Loucy (cell line): ENCODE measurements at regions not wholly inside any gene's neighbourhood (a gene's known extent, or its start where the extent isn't known, plus 50 kb on each side); places are given as distances from the start of the nearest gene placed in this dataset.

ENCODE experiments used
- H2AFZ ChIP-seq: fragments of 200-600 bp; sonication (generic); 2 replicates; pipeline ENCODE4 v1.6.0; 2016; ENCODE audit warnings: antibody characterized with exemption, mild to moderate bottlenecking, low read length, moderate library complexity
- H3F3A ChIP-seq: fragments of 200-600 bp; 2 replicates; pipeline ENCODE4 v1.6.0; 2016; ENCODE audit warnings: antibody characterized with exemption, low read depth, mild to moderate bottlenecking
- H3K27me3 ChIP-seq: fragments of 200-600 bp; sonication (generic); 2 replicates; pipeline ENCODE4 v1.6.1; 2014; ENCODE audit warnings: low read length, mild to moderate bottlenecking; ENCODE audit not compliant: insufficient read depth, poor library complexity, severe bottlenecking
- H3K36me3 ChIP-seq: fragments of 200-600 bp; sonication (generic); 2 replicates; pipeline ENCODE4 v1.6.1; 2016; ENCODE audit warnings: low read length; ENCODE audit not compliant: insufficient read depth
- H3K4me1 ChIP-seq: fragments of 200-600 bp; sonication (generic); 2 replicates; pipeline ENCODE4 v1.5.1; 2014; ENCODE audit warnings: low read length, mild to moderate bottlenecking; ENCODE audit not compliant: insufficient read depth, poor library complexity, severe bottlenecking
- H3K4me2 ChIP-seq: fragments of 200-600 bp; sonication (generic); 2 replicates; pipeline ENCODE4 v1.6.0; 2014; ENCODE audit warnings: antibody characterized with exemption, low read length, low read depth, mild to moderate bottlenecking; ENCODE audit not compliant: poor library complexity, severe bottlenecking
- H3K4me3 ChIP-seq: fragments of 200-600 bp; sonication (generic); 2 replicates; pipeline ENCODE4 v1.5.1; 2014; ENCODE audit warnings: low read length, mild to moderate bottlenecking, mixed read lengths; ENCODE audit not compliant: poor library complexity, severe bottlenecking
- H3K79me2 ChIP-seq: fragments of 200-600 bp; sonication (generic); 2 replicates; pipeline ENCODE4 v1.6.1; 2014; ENCODE audit warnings: low read length; ENCODE audit not compliant: insufficient read depth
- H3K9ac ChIP-seq: fragments of 200-600 bp; sonication (generic); 2 replicates; pipeline ENCODE4 v1.6.0; 2014; ENCODE audit warnings: mild to moderate bottlenecking, low read depth, low read length, moderate library complexity; ENCODE audit not compliant: poor library complexity, severe bottlenecking
- H3K9me2 ChIP-seq: fragments of 200-600 bp; sonication (generic); replicated peaks from 2 replicates; pipeline ENCODE4 v1.6.1; 2016; ENCODE audit warnings: low read depth, low read length, mixed read lengths
- H3K9me3 ChIP-seq: fragments of 200-600 bp; sonication (generic); 2 replicates; pipeline ENCODE4 v1.6.1; 2014; ENCODE audit warnings: mild to moderate bottlenecking, antibody characterized with exemption, low read length, low read depth; ENCODE audit not compliant: insufficient read depth
- H4K20me1 ChIP-seq: fragments of 200-600 bp; sonication (generic); 2 replicates; pipeline ENCODE4 v1.6.0; 2014; ENCODE audit warnings: antibody characterized with exemption, low read length, mild to moderate bottlenecking; ENCODE audit not compliant: insufficient read depth, poor library complexity, severe bottlenecking
- EZH2phosphoT487 ChIP-seq: fragments of 200-600 bp; IDR thresholded peaks from 2 replicates; pipeline ENCODE4 v1.6.1; 2018; ENCODE audit warnings: antibody characterized with exemption, mild to moderate bottlenecking, moderate library complexity, borderline replicate concordance
- TF ChIP-seq, protein P1 (sequence below): fragments of 200-600 bp; sonication (generic); conservative IDR thresholded peaks from 2 replicates; pipeline ENCODE4 v1.5.1; 2014; ENCODE audit warnings: mild to moderate bottlenecking, antibody characterized with exemption, low read length

DNA sequence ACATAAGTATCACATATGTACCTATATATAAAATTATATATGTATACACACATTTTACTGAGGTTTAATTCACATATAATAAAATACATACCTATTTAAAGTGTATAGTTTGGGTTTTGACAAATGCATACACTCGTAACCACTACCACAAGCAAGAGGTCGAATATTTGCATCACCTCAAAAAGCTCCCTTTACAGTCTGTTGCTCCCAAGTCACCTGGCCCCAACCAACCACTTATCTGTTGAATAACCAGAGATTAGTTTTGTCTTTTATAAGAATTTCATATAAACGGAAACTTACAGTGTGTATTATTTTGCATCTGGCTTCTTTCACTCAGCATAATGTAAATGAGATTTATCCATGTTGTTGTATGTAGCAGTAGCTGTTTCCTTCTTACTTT is 218.9 kb downstream of the MAT2B start:
- no peaks in the 10 kb centered on the region for H3K79me2 ChIP-seq
- TF ChIP-seq, protein P1, sequence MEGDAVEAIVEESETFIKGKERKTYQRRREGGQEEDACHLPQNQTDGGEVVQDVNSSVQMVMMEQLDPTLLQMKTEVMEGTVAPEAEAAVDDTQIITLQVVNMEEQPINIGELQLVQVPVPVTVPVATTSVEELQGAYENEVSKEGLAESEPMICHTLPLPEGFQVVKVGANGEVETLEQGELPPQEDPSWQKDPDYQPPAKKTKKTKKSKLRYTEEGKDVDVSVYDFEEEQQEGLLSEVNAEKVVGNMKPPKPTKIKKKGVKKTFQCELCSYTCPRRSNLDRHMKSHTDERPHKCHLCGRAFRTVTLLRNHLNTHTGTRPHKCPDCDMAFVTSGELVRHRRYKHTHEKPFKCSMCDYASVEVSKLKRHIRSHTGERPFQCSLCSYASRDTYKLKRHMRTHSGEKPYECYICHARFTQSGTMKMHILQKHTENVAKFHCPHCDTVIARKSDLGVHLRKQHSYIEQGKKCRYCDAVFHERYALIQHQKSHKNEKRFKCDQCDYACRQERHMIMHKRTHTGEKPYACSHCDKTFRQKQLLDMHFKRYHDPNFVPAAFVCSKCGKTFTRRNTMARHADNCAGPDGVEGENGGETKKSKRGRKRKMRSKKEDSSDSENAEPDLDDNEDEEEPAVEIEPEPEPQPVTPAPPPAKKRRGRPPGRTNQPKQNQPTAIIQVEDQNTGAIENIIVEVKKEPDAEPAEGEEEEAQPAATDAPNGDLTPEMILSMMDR, result no peak
- TF ChIP-seq EZH2phosphoT487, result no peak
- no peaks in the 10 kb centered on the region for H3F3A ChIP-seq
- no peaks in the 10 kb centered on the region for H3K9me2 ChIP-seq
- H3K4me1 ChIP-seq, result no peaks in the 10 kb centered on the region
- no peaks in the 10 kb centered on the region for H3K27me3 ChIP-seq
- no peak overlapping the region for H3K4me3 ChIP-seq
- H3K36me3 ChIP-seq, result no peaks in the 10 kb centered on the region
- H2AFZ ChIP-seq, result no peak overlapping the region
- H4K20me1 ChIP-seq, result no peaks in the 10 kb centered on the region
- no peaks in the 10 kb centered on the region for H3K9me3 ChIP-seq
- no peak overlapping the region for H3K9ac ChIP-seq
- H3K4me2 ChIP-seq, result no peak overlapping the region

DNA sequence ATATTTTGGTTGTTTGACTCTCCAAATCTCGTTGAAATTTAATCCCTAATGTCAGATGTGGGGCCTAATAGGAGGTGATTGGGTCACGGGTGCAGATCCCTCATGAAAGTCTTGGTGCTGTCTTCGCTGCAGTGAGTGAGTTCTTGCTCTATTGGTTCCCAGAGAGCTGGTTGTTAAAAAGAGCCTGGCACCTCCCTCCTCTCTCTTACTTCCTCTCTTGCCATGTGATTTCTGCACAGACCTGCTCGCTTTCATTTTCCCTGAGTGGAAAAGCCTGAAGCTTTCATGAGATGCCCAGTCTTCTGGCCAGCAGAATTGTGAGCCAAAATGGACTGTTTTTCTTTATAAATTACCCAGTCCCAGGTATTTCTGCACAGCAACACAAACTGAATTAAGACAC is 221.6 kb downstream of the MAT2B start:
- Histone ChIP-seq H3K4me2 (no peak overlapping the region), H3K4me3 (no peak overlapping the region), H3K36me3 (no peaks in the 10 kb centered on the region), H3K9ac (no peak overlapping the region), H3K27me3 (no peaks in the 10 kb centered on the region), H3K9me3 (no peaks in the 10 kb centered on the region), H3K9me2 (no peaks in the 10 kb centered on the region), H2AFZ (no peak overlapping the region), H4K20me1 (no peaks in the 10 kb centered on the region), H3K4me1 (no peaks in the 10 kb centered on the region), H3K79me2 (no peaks in the 10 kb centered on the region), H3F3A (no peaks in the 10 kb centered on the region)
- no peak for TF ChIP-seq EZH2phosphoT487
- TF ChIP-seq, protein P1, result no peak

DNA sequence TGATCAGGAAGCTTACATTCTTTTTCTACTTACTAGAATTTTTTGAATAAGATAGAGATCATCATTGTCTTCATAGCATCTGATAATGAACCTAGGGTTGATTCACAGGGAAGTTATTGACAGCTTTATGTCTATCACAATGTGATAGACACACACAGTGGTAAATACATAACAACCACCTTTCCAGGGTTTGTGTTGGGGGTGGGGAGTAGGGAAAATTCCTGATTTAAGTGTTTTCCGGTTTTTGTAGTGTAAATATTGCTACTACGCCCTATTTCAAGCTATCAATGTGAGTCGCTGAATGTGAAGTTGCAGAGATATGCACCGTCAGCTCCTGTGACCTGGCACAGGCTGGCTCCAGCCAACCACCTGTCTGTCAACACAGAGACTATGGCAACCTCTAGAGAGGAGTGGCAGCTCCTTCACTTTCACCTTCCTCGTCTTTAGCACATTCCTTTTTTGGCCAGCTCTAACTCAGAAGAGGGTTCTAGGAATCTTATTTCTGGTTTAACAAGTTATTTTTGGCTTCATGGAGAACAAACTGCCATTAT is 224.9 kb downstream of the MAT2B start:
- no peaks in the 10 kb centered on the region for H3F3A ChIP-seq
- no peak overlapping the region for H3K9ac ChIP-seq
- no peaks in the 10 kb centered on the region for H3K27me3 ChIP-seq
- no peaks in the 10 kb centered on the region for H3K9me2 ChIP-seq
- no peaks in the 10 kb centered on the region for H3K9me3 ChIP-seq
- no peaks in the 10 kb centered on the region for H4K20me1 ChIP-seq
- no peaks in the 10 kb centered on the region for H3K36me3 ChIP-seq
- no peaks in the 10 kb centered on the region for H3K79me2 ChIP-seq
- TF ChIP-seq, protein P1, result no peak
- TF ChIP-seq EZH2phosphoT487, result no peak
- no peak overlapping the region for H3K4me2 ChIP-seq
- H3K4me3 ChIP-seq, result no peak overlapping the region
- H3K4me1 ChIP-seq, result no peaks in the 10 kb centered on the region
- no peak overlapping the region for H2AFZ ChIP-seq
